Breast epithelium (tissue), 4 donors: ENCODE measurements at regions not wholly inside any gene's neighbourhood (a gene's known extent, or its start where the extent isn't known, plus 50 kb on each side); places are given as distances from the start of the nearest gene placed in this dataset.

Experiments used
- DNase-seq, 2 donors: peaks; one replicate each; pipeline ENCODE4 v3.0.0-alpha.2; 2019; ENCODE audit warnings: low spot score in 2 of 2
- H3K27ac ChIP-seq, 2 donors: fragments of 200-600 bp; sonication (generic) in 1 of 2; one replicate each; pipeline ENCODE4 v1.5.1; 2016 to 2019; ENCODE audit warnings: mild to moderate bottlenecking in 1 of 2
- H3K27me3 ChIP-seq, 2 donors: fragments of 200-600 bp; sonication (generic) in 1 of 2; one replicate each; pipeline versions ENCODE4 v1.5.1 to v1.6.0; 2017 to 2019; ENCODE audit warnings: control low read depth in 1 of 2, mild to moderate bottlenecking in 1 of 2
- H3K36me3 ChIP-seq: fragments of 200-600 bp; one replicate; pipeline ENCODE4 v1.5.1; 2019
- H3K4me1 ChIP-seq, 2 donors: fragments of 200-600 bp; sonication (generic); one replicate each; pipeline ENCODE4 v1.5.1; 2016 to 2019; ENCODE audit warnings: control low read depth in 1 of 2
- H3K4me3 ChIP-seq, 3 donors: fragments of 200-600 bp; sonication (generic); 1 replicate in 2 of 3; 2 replicates in 1 of 3; pipeline ENCODE4 v1.5.1; 2016 to 2019; ENCODE audit warnings: mild to moderate bottlenecking in 3 of 3, moderate library complexity in 2 of 3
- H3K9me3 ChIP-seq, 2 donors: fragments of 200-600 bp; sonication (generic) in 1 of 2; one replicate each; pipeline ENCODE4 v1.5.1; 2016 to 2019; ENCODE audit warnings: control low read depth in 1 of 2
- CTCF ChIP-seq, 3 donors: fragments of 450-650 bp; IDR thresholded peaks; one replicate each; pipeline ENCODE4 v1.5.1; 2016 to 2017; ENCODE audit warnings: antibody characterized with exemption in 3 of 3, mild to moderate bottlenecking in 3 of 3, moderate library complexity in 3 of 3
- POLR2A ChIP-seq: fragments of 450-650 bp; IDR thresholded peaks from one replicate; pipeline ENCODE4 v1.6.1; 2016; ENCODE audit warnings: antibody characterized with exemption, mild to moderate bottlenecking, moderate library complexity
- POLR2AphosphoS5 ChIP-seq, 3 donors: sonication (generic); formaldehyde crosslinking; IDR thresholded peaks; one replicate each; pipeline ENCODE4 v1.6.1; 2017; ENCODE audit warnings: antibody characterized with exemption in 3 of 3
- intact Hi-C: fragments of 100-400 bp; cut with DNase I; formaldehyde crosslinking; loops from one replicate; pipeline ENCODE4 v1.15.1; 2023; ENCODE audit warnings: low total_unique reads

DNA sequence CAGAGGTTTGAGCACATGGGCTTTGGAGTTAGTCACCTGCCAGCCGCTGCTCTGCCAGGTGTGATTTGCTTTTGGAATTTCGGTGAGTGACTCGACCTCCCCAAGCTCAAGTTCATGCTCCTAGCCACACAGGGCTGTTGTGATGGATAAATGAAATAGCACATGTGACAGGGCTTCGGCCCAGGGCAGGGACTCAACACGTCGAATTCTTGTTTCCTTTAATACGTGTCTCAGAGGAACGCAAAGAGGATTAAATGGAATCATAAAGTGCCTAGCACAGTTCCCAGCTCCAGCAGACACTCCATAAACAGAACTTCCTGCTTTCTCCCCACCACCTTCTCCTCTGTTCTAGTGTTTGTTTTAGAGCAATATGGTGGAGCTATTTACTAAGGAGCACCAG is 88.3 kb upstream of the CHST15 start:
- Histone ChIP-seq H3K36me3 (no peaks in the 10 kb centered on the region), H3K27ac (no peak overlapping the region), H3K4me3 (no peak overlapping the region), H3K27me3 (no peaks in the 10 kb centered on the region), H3K9me3 (no peaks in the 10 kb centered on the region), H3K4me1 (no peaks in the 10 kb centered on the region)
- TF ChIP-seq POLR2AphosphoS5 (IDR thresholded peaks at IDR 0.05) (no peak), CTCF (IDR thresholded peaks at IDR 0.05) (no peak), POLR2A (no peak)
- DNase-seq, result no peak
- intact Hi-C loops, result no loop called here

DNA sequence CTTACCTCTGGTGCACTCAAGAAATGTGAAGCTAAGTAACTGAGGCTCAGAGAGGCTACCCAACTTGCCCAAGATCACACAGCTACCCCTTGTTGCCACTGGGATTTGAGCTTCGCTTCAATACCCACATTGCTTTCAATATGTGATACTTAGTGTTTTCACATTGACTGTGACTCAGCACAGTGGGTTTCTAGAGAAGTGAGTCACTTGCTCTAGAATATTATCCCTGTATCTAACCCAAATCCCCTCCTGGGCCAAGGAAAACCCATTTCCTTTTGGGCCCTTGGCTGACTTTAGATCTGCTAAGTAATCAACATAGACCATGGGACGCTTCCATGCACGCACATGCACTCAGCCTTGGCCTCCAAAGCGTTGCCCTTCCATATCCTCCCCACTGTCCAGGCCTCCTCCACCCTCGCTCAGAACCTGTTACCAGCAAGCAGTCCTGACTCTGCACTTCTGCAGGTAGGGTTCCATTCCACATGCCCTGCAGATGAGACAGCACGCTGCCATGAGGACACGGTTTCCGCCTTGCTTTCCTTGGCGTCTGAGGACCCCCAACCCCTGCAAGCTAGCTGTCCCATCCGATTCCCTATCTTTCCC is 87.7 kb upstream of the CHST15 start:
- Histone ChIP-seq H3K36me3 (no peaks in the 10 kb centered on the region), H3K4me3 (no peak overlapping the region), H3K27me3 (no peaks in the 10 kb centered on the region), H3K27ac (no peak overlapping the region), H3K4me1 (no peaks in the 10 kb centered on the region), H3K9me3 (no peaks in the 10 kb centered on the region)
- no peak for DNase-seq
- TF ChIP-seq POLR2A (no peak), CTCF (IDR thresholded peaks at IDR 0.05) (no peak), POLR2AphosphoS5 (IDR thresholded peaks at IDR 0.05) (no peak)
- intact Hi-C loops, result no loop called here

GRCh38 chr10:124180044-124180745 is 86.8 kb upstream of the CHST15 start:
- DNase-seq, result no peak

DNA sequence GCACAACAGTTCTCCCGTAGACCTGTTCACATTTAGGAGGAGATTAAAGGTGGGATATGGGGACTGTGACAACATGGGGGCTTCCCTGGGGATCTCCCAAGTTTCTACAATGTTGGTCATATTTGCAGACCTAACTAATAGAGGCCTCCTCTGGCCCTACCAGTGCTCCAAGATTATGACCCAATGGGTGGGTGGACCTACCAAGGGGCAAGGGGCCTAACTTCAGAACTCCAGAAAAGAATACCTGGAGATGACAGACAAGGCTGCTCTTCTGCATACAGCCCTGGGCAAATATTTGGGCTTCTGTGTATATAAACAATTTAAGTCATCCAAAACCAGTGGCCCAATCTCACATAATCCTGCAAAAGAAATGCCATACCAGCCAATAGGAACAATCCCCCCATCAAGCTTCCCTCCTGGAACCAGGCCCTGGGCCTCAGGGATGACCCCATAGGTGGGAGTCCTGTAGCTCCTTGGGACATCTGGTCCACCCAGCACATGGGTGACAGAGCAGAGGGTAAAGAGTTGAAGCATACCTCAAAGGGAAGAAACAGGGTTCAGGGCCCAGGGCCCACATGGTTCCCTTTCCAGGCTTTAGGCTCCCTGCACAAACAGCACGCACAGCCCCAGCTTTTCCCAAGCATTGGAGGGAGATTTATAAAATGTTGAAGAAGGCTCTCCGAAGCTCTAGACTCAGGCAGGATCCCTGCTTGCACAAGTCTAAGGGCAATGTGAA is 86.1 kb upstream of the CHST15 start:
- H3K4me3 ChIP-seq, result no peak overlapping the region
- no peak for TF ChIP-seq CTCF (IDR thresholded peaks at IDR 0.05)
- H3K9me3 ChIP-seq, result no peaks in the 10 kb centered on the region
- intact Hi-C loops, result loop anchor here (10.0 kb wide), 1 partner anchor 635 kb away; no protein-coding TSS in a partner anchor
- no peaks in the 10 kb centered on the region for H3K36me3 ChIP-seq
- no peaks in the 10 kb centered on the region for H3K27me3 ChIP-seq
- no peaks in the 10 kb centered on the region for H3K4me1 ChIP-seq
- no peak for DNase-seq
- no peak overlapping the region for H3K27ac ChIP-seq

More at GRCh38 chr10:124180044-124180745, 86.8 kb upstream of the CHST15 start:
- H3K9me3 ChIP-seq, result no peaks in the 10 kb centered on the region
- H3K27ac ChIP-seq, result no peak overlapping the region
- TF ChIP-seq CTCF (IDR thresholded peaks at IDR 0.05) (no peak), POLR2A (no peak), POLR2AphosphoS5 (IDR thresholded peaks at IDR 0.05) (no peak)
- H3K4me1 ChIP-seq, result no peaks in the 10 kb centered on the region
- intact Hi-C loops, result no loop called here
- no peaks in the 10 kb centered on the region for H3K27me3 ChIP-seq
- no peak overlapping the region for H3K4me3 ChIP-seq
- no peaks in the 10 kb centered on the region for H3K36me3 ChIP-seq

- intact Hi-C loops, result loop anchor here (10.0 kb wide), 1 partner anchor 632 kb away; no protein-coding TSS in a partner anchor
- H3K27me3 ChIP-seq, result no peaks in the 10 kb centered on the region
- no peak for DNase-seq
- H3K4me1 ChIP-seq, result no peaks in the 10 kb centered on the region
- no peak for TF ChIP-seq CTCF (IDR thresholded peaks at IDR 0.05)
- TF ChIP-seq POLR2A, result no peak
- TF ChIP-seq POLR2AphosphoS5 (IDR thresholded peaks at IDR 0.05), result no peak
- no peaks in the 10 kb centered on the region for H3K9me3 ChIP-seq
- no peak overlapping the region for H3K4me3 ChIP-seq
- no peaks in the 10 kb centered on the region for H3K36me3 ChIP-seq
- H3K27ac ChIP-seq, result no peak overlapping the region
Observed at GRCh38 chr10:124177180-124177518, 83.8 kb upstream of the CHST15 start.
